Chondrocyte (in vitro differentiated cells): ENCODE measurements at regions not wholly inside any gene's neighbourhood (a gene's known extent, or its start where the extent isn't known, plus 50 kb on each side); places are given as distances from the start of the nearest gene placed in this dataset.
"Not testable (repeated sequence)": the region's sequence is repeated elsewhere in the genome, so short reads cannot be mapped to it uniquely, and the experiment has no call there.

ENCODE experiments used
- DNase-seq: peaks from one replicate; pipeline ENCODE4 v3.0.0; 2021; ENCODE audit warnings: mixed read lengths, low spot score
- H3K27ac Mint-ChIP-seq: one replicate; pipeline ENCODE4 v1.8.0; 2021; ENCODE audit warnings: mild to moderate bottlenecking, moderate library complexity, mixed read lengths; ENCODE audit not compliant: unreplicated experiment
- H3K27me3 Mint-ChIP-seq: 2 replicates; pipeline ENCODE4 v1.8.0; 2021; ENCODE audit warnings: low read depth, mixed read lengths
- H3K36me3 Mint-ChIP-seq: 2 replicates; pipeline ENCODE4 v1.8.0; 2021; ENCODE audit warnings: low read depth, mixed read lengths
- H3K4me1 Mint-ChIP-seq: 2 replicates; pipeline ENCODE4 v1.8.0; 2021; ENCODE audit warnings: low read depth, mild to moderate bottlenecking, mixed read lengths
- H3K4me3 Mint-ChIP-seq: one replicate; pipeline ENCODE4 v1.8.0; 2021; ENCODE audit warnings: mild to moderate bottlenecking, moderate library complexity, mixed read lengths; ENCODE audit not compliant: unreplicated experiment
- H3K9me3 Mint-ChIP-seq: 2 replicates; pipeline ENCODE4 v1.8.0; 2021; ENCODE audit warnings: low read depth, mixed read lengths
- TF ChIP-seq, protein P1 (sequence below): fragments of 200-600 bp; sonication (generic); IDR thresholded peaks from 2 replicates; pipeline ENCODE4 v1.5.0; 2021; ENCODE audit warnings: antibody characterized with exemption, mild to moderate bottlenecking, moderate library complexity

DNA sequence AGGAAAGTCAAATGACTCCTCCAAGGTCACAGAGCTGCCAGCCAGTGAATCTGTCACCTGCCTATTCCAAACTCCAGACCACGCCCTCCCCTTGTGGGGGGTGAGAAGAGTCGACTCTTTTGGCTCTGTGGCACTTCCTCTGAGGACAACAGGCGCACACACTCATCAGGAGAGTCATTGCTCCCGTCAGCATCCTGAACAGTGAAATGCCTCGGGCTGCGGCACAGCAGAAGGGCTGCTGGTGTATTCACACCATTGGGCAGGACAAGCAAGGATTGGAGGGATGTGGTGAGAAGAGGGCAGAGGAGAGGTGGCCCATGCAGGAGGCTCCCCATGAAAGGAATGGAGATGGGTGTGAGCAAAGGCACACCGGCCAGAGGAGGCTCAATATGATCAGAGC, 239.0 kb downstream of the TOMM20 start:
- DNase-seq = peak; percentile 60
- no peaks in the 10 kb centered on the region for H3K9me3 Mint-ChIP-seq
- no peaks in the 10 kb centered on the region for H3K27me3 Mint-ChIP-seq
- H3K27ac Mint-ChIP-seq = no peak overlapping the region
- TF ChIP-seq, protein P1, sequence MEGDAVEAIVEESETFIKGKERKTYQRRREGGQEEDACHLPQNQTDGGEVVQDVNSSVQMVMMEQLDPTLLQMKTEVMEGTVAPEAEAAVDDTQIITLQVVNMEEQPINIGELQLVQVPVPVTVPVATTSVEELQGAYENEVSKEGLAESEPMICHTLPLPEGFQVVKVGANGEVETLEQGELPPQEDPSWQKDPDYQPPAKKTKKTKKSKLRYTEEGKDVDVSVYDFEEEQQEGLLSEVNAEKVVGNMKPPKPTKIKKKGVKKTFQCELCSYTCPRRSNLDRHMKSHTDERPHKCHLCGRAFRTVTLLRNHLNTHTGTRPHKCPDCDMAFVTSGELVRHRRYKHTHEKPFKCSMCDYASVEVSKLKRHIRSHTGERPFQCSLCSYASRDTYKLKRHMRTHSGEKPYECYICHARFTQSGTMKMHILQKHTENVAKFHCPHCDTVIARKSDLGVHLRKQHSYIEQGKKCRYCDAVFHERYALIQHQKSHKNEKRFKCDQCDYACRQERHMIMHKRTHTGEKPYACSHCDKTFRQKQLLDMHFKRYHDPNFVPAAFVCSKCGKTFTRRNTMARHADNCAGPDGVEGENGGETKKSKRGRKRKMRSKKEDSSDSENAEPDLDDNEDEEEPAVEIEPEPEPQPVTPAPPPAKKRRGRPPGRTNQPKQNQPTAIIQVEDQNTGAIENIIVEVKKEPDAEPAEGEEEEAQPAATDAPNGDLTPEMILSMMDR = no peak
- H3K4me3 Mint-ChIP-seq = no peak overlapping the region
- H3K36me3 Mint-ChIP-seq = no peaks in the 10 kb centered on the region
- H3K4me1 Mint-ChIP-seq = peaks cover 23% of the 10 kb centered on the region

DNA sequence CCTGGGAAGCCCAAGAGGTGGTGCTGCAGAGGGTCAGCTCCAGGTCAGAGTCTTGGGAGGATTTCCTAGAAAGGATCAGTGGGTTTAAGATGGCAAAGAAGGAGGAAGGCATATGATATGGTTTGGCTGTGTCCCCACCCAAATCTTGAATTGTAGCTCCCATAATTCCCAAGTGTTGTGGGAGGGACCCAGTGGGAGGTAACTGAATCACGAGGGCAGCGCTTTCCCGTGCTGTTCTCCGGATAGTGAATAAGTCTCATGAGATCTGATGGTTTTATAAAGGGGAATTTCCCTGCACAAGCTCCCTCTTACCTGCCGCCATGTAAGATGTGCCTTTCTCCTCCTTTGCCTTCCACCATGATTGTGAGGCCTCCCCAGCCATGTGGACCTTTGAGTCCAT, 240.4 kb downstream of the TOMM20 start:
- H3K4me1 Mint-ChIP-seq = peaks cover 13% of the 10 kb centered on the region
- not testable (repeated sequence) for H3K4me3 Mint-ChIP-seq, H3K27me3 Mint-ChIP-seq, H3K36me3 Mint-ChIP-seq, H3K9me3 Mint-ChIP-seq, H3K27ac Mint-ChIP-seq
- peak; percentile 27 for DNase-seq

DNA sequence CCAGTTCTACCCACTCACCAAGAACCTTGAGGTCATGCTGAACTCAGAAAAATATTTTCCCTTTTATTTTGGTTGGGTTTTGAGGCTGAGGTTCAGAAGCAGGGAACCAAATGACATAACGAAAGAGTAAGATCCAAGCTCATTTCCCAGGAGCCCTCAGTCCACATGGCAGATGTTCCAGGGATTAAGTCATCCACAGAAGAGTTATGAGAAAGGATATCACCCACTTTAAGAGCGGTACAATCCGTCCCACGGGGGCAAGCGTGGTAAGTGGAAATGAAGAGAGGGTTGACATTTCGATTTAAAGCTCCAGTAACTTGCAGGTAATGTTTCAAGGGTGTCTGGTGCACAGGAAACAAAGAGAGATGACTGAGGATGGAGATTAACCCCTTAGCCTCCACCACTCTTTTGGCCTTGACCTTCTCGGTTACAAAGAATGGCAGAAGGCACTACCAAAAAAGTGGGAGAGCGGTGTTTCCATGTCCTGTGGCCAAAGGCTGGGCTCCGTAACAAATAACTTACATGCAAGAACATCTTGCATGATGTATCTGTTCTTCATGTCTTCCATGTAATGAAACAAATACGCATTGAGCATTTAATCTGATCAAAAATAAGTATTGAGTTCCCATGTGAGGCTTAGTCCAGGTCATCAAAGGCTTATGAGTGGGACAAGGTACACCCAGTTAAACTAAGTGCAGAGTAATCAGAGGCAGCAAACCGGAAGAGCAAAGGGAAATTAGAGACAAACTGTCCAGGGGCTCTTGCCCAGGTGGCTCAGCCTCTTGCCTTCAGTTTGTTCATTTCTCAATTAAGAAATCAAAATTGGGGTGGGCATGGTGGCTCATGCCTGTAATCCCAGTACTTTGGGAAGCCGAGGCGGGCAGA, 241.4 kb downstream of the TOMM20 start:
- Mint-ChIP-seq H3K36me3 (no peaks in the 10 kb centered on the region), H3K27me3 (no peaks in the 10 kb centered on the region), H3K4me3 (no peak overlapping the region), H3K4me1 (peaks cover 13% of the 10 kb centered on the region), H3K9me3 (peaks cover 2% of the 10 kb centered on the region), H3K27ac (peak overlapping the region; percentile 9)
- TF ChIP-seq, protein P1 = no peak
- no peak for DNase-seq

DNA sequence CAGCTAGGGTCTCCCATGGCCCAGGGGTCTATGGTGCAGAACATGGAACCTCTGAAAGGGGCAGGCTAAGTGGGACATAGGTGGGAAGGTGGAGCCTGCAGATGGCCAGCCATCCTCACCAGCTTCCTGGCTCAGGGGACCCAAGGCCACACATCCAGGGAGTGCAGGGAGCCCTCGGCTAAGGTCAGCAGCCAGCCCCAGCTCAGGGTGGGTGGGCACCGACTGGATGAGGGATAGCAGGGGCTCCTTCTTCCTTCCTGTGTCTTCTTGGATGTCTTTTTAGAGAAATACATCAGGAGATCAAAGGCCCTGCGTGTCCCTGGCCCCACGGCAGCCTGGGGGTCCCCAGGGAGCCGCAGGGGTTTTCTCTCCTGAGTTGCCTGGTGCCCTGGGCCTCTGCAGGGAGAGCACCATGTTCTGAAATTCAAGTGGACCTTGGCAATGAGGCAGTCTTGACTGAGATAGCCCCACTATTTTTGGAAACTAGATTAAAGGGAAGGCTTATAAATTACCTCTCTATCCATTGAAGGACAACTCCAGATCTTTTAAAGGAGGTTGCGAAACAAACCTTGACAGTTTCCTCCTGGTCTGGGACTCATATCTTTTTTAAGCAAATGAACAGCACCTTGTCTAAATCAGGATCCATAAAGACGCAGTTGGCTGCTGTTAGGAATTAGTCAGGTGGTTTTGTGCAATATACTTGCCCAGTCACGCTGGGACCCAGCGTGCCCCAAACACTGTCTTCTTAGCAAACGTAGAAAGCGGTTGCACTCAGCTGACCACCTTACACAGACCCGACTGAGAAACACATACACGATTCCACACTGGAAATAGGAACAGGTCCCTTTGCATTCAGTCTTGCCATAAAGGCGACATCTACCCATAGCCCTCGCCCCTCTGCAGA, 242.3 kb downstream of the TOMM20 start:
- peaks cover 13% of the 10 kb centered on the region for H3K4me1 Mint-ChIP-seq
- H3K9me3 Mint-ChIP-seq = peaks cover 2% of the 10 kb centered on the region
- TF ChIP-seq, protein P1 = no peak
- peak; percentile 63 for DNase-seq
- H3K27ac Mint-ChIP-seq = peak overlapping the region; percentile 9
- no peak overlapping the region for H3K4me3 Mint-ChIP-seq
- H3K27me3 Mint-ChIP-seq = no peaks in the 10 kb centered on the region
- H3K36me3 Mint-ChIP-seq = no peaks in the 10 kb centered on the region

DNA sequence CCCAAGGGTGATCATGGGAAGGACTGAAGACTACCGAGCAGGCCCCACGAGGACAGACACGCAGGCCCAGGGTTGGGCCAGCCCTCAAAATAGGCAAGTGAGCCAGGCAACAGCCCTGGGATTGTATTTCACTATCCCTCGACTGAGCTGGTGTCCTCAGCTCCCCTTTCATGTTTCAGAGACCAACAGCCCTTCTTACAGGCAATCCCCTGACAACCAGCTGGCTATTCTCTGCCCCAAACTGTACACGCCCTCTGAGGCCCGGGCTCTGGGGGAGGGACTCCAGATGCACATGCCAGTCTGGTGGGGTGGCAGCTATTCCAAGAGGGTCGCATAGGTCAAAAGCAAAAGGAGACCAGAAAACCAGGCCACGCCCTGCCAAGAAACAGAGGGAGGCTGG, 243.0 kb downstream of the TOMM20 start:
- no peaks in the 10 kb centered on the region for H3K36me3 Mint-ChIP-seq
- DNase-seq = peak; percentile 25

More for the DNA sequence above, 243.0 kb downstream of the TOMM20 start:
- H3K27me3 Mint-ChIP-seq = no peaks in the 10 kb centered on the region
- TF ChIP-seq, protein P1 = no peak
- peaks cover 13% of the 10 kb centered on the region for H3K4me1 Mint-ChIP-seq
- peaks cover 2% of the 10 kb centered on the region for H3K9me3 Mint-ChIP-seq
- H3K27ac Mint-ChIP-seq = no peak overlapping the region
- H3K4me3 Mint-ChIP-seq = no peak overlapping the region
